HG02885 (cell line): ENCODE measurements at regions not wholly inside any gene's neighbourhood (a gene's known extent, or its start where the extent isn't known, plus 50 kb on each side); places are given as distances from the start of the nearest gene placed in this dataset.

ENCODE experiments used
- ATAC-seq: cut with Tn5 transposase; IDR thresholded peaks from one replicate; pipeline ENCODE4 v1.9.1; 2021; ENCODE audit warnings: mild to moderate bottlenecking; ENCODE audit not compliant: unreplicated experiment, poor library complexity

DNA sequence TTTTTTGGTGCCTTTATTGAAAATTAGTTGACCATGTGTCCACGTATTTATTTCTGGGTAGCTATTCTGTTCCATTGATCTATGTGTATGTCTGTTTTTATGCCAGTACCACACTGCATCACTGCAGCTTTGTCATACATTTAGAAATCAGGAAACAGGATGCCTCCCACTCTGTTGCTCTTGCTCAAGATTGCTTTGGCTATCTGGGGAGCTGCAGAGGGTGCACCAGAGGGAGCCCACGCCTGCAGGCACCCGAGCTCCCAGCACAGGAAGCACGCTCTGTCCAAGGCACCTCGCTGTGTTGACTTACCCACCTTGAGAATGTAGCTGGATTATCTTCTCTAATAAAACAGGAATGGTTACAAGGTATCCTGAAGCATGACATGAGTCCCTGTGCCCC is 301.7 kb downstream of the TCERG1L start:
- ATAC-seq: no peak

- no peak for ATAC-seq
Observed at GRCh38 chr10:131010965-131011575, 300.5 kb downstream of the TCERG1L start.

GRCh38 chr10:131011936-131012640 is 299.4 kb downstream of the TCERG1L start:
- no peak for ATAC-seq

GRCh38 chr10:131012641-131012985 is 298.9 kb downstream of the TCERG1L start:
- ATAC-seq: no peak

- ATAC-seq: no peak
Observed at GRCh38 chr10:131013281-131013912, 298.1 kb downstream of the TCERG1L start.

DNA sequence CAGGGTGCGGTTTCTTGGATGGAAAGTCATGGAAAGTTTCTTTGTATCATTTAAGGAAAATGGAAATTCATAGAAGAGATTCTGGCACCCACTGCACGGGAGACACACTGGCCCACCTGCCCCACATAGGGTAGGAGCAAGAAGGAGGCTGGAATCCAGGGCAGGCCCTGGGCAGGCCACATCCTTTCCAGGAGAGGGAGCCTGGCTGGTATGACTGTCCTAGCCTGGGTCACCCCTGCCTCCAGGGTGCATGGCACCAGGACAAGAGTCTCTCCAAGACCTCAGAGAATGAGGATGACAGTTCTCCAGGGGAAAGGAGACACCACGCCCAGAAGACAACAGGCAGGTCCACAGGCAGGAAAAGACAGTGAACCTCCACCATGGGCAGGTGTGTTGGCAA is 297.2 kb downstream of the TCERG1L start:
- no peak for ATAC-seq

- ATAC-seq: no peak
Observed at GRCh38 chr10:131015271-131015670, 296.2 kb downstream of the TCERG1L start.

GRCh38 chr10:131016556-131016955 is 295.0 kb downstream of the TCERG1L start:
- ATAC-seq: no peak

- no peak for ATAC-seq
Observed at GRCh38 chr10:131017566-131018285, 293.8 kb downstream of the TCERG1L start.

DNA sequence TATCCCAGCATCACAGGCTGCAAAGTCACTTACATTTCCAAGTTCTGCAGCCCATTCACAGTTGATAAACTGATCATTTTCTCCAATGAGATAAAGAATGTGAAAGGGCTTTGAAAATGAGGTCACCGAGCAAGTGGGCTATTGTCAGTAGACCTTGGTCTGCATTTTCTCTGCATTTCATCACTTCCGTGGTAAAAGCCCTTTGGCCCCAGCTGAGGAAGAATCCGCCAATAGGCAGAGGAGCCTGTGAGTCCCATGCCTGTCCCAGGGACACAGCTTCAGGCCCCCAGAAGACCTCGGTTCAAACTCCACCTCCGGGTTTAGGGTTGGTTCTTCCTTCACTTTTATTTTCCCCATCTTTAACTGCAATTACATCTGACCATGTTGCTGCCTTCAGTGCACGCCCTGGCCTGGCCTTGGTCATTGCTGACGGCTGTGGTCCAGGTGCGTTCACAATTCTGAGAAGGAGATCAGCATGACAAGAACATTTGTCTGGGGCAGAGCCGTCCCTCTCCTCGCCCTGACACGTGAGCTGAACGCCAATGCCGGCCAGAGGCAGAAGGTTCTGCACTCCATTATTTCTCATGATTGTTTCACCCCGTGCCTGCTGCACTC is 292.5 kb downstream of the TCERG1L start:
- ATAC-seq: no peak

- no peak for ATAC-seq
Observed at GRCh38 chr10:131019696-131020095, 291.8 kb downstream of the TCERG1L start.

- no peak for ATAC-seq
Observed at GRCh38 chr10:131020775-131021174, 290.7 kb downstream of the TCERG1L start.

GRCh38 chr10:131021246-131021895 is 290.1 kb downstream of the TCERG1L start:
- ATAC-seq: no peak

DNA sequence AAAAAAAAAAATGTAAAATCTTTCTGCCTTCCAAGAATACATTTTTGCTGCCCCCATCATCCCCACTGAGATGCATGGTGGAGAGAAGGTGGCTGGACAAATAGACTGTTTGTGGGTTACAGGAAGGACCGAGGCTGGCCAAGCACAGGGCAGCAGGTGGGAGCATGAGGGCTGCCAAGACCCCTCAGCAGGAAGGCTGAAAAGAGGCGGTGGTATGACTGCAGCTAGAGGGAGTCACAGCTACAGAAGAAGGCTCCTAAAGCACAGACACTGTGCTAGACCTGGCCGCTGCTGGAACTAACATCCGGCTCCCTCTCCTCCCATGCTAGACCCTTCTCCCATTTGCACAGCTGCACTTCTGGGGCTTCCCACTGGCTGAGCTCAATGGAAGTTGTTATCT is 289.6 kb downstream of the TCERG1L start:
- no peak for ATAC-seq

DNA sequence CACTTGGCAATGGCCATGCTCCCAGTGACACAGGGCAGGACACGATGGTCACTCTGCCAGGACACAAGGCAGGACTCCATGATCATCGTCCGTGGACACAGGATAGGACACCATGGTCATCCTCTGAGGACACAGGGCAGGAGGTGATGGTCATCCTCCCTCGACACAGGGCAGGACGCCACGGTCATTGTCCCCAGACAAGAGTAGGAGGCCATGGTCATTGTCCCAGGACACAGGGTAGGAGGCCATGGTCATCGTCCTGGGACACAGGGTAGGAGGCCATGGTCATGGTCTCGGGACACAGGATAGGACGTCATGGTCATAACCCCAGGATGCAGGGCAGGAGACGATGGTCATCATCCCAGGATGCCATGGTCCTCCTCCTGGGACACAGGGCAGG is 289.2 kb downstream of the TCERG1L start:
- no peak for ATAC-seq

- ATAC-seq: no peak
Observed at GRCh38 chr10:131022981-131023380, 288.5 kb downstream of the TCERG1L start.

DNA sequence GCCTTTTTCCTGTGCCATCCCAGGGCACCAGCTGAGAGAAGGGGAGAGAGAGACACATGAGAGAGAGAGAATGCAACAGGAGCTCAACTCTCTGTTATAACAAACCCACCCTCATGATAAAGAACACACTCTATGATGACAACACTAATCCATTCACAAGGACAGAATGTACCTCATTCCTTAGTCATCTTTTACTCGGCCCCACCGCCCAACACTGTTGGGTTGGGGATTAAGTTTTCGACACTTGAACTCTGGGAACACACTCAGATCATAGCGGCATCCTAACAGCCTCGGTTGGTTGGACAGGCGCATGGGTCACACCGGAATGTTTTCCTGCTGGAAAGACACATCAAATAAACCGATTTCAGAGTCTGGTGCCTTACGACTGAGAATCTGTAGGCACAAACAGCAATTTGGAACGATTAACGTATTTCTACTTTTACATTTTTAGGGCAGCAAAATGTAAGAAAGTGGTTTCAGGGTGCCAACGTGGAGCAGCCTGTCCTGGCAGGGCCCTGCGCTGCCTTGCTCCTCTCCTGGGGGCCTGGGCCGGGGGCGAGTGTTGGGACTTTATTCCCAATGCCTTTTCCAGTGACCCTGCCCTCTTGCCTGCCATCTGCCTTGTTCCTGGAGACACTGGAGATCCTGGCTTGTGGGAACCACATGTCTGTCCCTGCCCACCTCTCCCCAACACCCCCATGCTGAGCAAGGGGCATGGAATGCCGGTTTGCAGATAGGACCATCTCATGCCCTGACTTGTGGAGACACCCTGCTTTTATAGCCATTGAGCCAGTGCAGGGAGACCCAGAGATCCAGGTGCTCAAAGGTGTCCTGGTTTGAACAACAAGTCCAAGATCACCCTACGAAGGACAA is 287.0 kb downstream of the TCERG1L start:
- no peak for ATAC-seq

GRCh38 chr10:131025333-131025732 is 286.2 kb downstream of the TCERG1L start:
- ATAC-seq: no peak

DNA sequence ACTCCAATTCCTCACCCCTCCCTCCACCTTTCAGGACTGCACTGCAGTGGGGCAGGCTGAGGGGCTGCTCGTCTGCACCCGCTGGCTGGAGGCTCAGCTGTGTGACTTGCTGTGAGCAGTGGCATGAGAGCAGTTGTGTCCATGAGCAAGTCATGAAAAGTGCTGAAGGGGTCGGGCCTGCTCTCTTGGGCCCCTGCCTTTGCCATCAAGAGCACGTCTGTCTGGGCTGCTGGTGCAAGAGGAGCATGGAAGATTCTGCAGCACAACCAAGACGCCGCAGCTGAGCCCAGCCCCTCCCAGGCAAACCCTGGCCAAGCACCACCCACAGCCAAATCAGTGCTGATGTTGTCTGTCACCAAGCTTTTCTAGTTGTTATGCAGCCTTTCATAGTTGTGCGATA is 284.3 kb downstream of the TCERG1L start:
- no peak for ATAC-seq
